Endodermal cell (in vitro differentiated cells): ENCODE measurements at regions not wholly inside any gene's neighbourhood (a gene's known extent, or its start where the extent isn't known, plus 50 kb on each side); places are given as distances from the start of the nearest gene placed in this dataset.

Experiments
- DNase-seq: peaks from one replicate; pipeline ENCODE4 v3.0.0-alpha.2; 2017
- H3K27ac ChIP-seq: 2 replicates; pipeline ENCODE4 v1.5.1; 2013; ENCODE audit warnings: mild to moderate bottlenecking, low read depth, low read length, moderate library complexity
- H3K27me3 ChIP-seq: 2 replicates; pipeline ENCODE4 v1.6.1; 2013; ENCODE audit warnings: mild to moderate bottlenecking, low read length, moderate library complexity; ENCODE audit not compliant: insufficient read depth, control insufficient read depth, poor library complexity, severe bottlenecking
- H3K36me3 ChIP-seq: 2 replicates; pipeline ENCODE4 v1.7.0; 2013; ENCODE audit warnings: mild to moderate bottlenecking, low read length, moderate library complexity; ENCODE audit not compliant: control insufficient read depth, insufficient read depth
- H3K4me1 ChIP-seq: one replicate; pipeline ENCODE4 v1.7.0; 2013; ENCODE audit warnings: low read length; ENCODE audit not compliant: control insufficient read depth, insufficient read depth
- H3K4me3 ChIP-seq: 2 replicates; pipeline ENCODE4 v1.5.1; 2013; ENCODE audit warnings: mild to moderate bottlenecking, low read length, moderate library complexity
- H3K9ac ChIP-seq: 2 replicates; pipeline ENCODE4 v1.6.1; 2013; ENCODE audit warnings: mild to moderate bottlenecking, low read length, moderate library complexity; ENCODE audit not compliant: poor library complexity, severe bottlenecking; ENCODE audit errors: extremely low read depth
- H3K9me3 ChIP-seq: 2 replicates; pipeline ENCODE4 v1.6.1; 2013; ENCODE audit warnings: mild to moderate bottlenecking, low read length, moderate library complexity; ENCODE audit not compliant: control insufficient read depth
- H3K27ac Mint-ChIP-seq: 2 replicates; pipeline ENCODE4 v1.8.0; 2020; ENCODE audit warnings: mixed read lengths
- H3K27me3 Mint-ChIP-seq: 2 replicates; pipeline ENCODE4 v1.8.0; 2021; ENCODE audit warnings: mild to moderate bottlenecking, mixed read lengths; ENCODE audit not compliant: insufficient read depth
- H3K36me3 Mint-ChIP-seq: 2 replicates; pipeline ENCODE4 v1.8.0; 2020; ENCODE audit warnings: low read depth, mixed read lengths
- H3K4me1 Mint-ChIP-seq: 2 replicates; pipeline ENCODE4 v1.8.0; 2020; ENCODE audit warnings: mixed read lengths
- H3K4me3 Mint-ChIP-seq: 2 replicates; pipeline ENCODE4 v1.8.0; 2020; ENCODE audit warnings: mild to moderate bottlenecking, moderate library complexity, mixed read lengths
- H3K9me3 Mint-ChIP-seq: 2 replicates; pipeline ENCODE4 v1.8.0; 2020; ENCODE audit warnings: mild to moderate bottlenecking, mixed read lengths
- CTCF ChIP-seq: fragments of 200-600 bp; sonication (generic); conservative IDR thresholded peaks from 2 replicates; pipeline ENCODE4 v1.5.0; 2021; ENCODE audit warnings: antibody characterized with exemption, mild to moderate bottlenecking
- WGBS, 2 experiments: methylation state at CpG; one replicate each; pipeline versions ENCODE4 v1.1.5 to v1.1.7; 2013; ENCODE audit warnings: missing lambda C conversion rate in 2 of 2, mixed read lengths in 1 of 2; ENCODE audit not compliant: insufficient coverage in 1 of 2, insufficient read length in 1 of 2; 5-methylcytosine and 5-hydroxymethylcytosine counted together

- no peaks in the 10 kb centered on the region for H3K9me3 Mint-ChIP-seq
- no peaks in the 10 kb centered on the region for H3K9me3 ChIP-seq
Measured at GRCh38 chr14:83021323-83021722, 1487.7 kb upstream of the SEL1L start.

GRCh38 chr14:83023369-83023768, 1489.7 kb upstream of the SEL1L start:
- no peak for DNase-seq
- Histone ChIP-seq H3K27ac (no peak overlapping the region), H3K4me1 (no peaks in the 10 kb centered on the region), H3K9ac (no peak overlapping the region), H3K9me3 (no peaks in the 10 kb centered on the region), H3K27me3 (no peaks in the 10 kb centered on the region), H3K4me3 (no peak overlapping the region), H3K36me3 (no peaks in the 10 kb centered on the region)
- Mint-ChIP-seq H3K4me3 (no peak overlapping the region), H3K36me3 (no peaks in the 10 kb centered on the region), H3K27me3 (no peaks in the 10 kb centered on the region), H3K4me1 (peaks cover 8% of the 10 kb centered on the region), H3K27ac (no peak overlapping the region), H3K9me3 (no peaks in the 10 kb centered on the region)
- no peak for TF ChIP-seq CTCF
- 93 to 96% methylated on average over 3 of the region's 3 CpGs for whole genome bisulfite sequencing, 2 experiments

More at GRCh38 chr14:83021323-83021722, 1487.7 kb upstream of the SEL1L start:
- DNase-seq, result no peak
- Histone ChIP-seq H3K27ac (no peak overlapping the region), H3K27me3 (no peaks in the 10 kb centered on the region), H3K4me1 (no peaks in the 10 kb centered on the region), H3K4me3 (no peak overlapping the region), H3K36me3 (no peaks in the 10 kb centered on the region), H3K9ac (no peak overlapping the region)
- Mint-ChIP-seq H3K4me1 (peaks cover 8% of the 10 kb centered on the region), H3K36me3 (no peaks in the 10 kb centered on the region), H3K27ac (no peak overlapping the region), H3K4me3 (no peak overlapping the region), H3K27me3 (no peaks in the 10 kb centered on the region)
- TF ChIP-seq CTCF, result no peak
- 86 to 95% methylated on average over 1 to 2 of the region's 2 CpGs for WGBS, 2 experiments

- no peak for TF ChIP-seq CTCF
- Histone ChIP-seq H3K9me3 (no peaks in the 10 kb centered on the region), H3K27ac (no peak overlapping the region), H3K4me1 (no peaks in the 10 kb centered on the region), H3K36me3 (no peaks in the 10 kb centered on the region), H3K4me3 (no peak overlapping the region), H3K27me3 (no peaks in the 10 kb centered on the region), H3K9ac (no peak overlapping the region)
- Mint-ChIP-seq H3K4me1 (peaks cover 17% of the 10 kb centered on the region), H3K36me3 (no peaks in the 10 kb centered on the region), H3K27ac (no peak overlapping the region), H3K9me3 (peaks cover 1% of the 10 kb centered on the region), H3K4me3 (no peak overlapping the region), H3K27me3 (no peaks in the 10 kb centered on the region)
- WGBS, 2 experiments, result 100% methylated on average over 1 to 2 of the region's 2 CpGs
- DNase-seq, result no peak
Measured at GRCh38 chr14:83041224-83041623, 1507.6 kb upstream of the SEL1L start.
